Thyroid gland (tissue), 4 donors: ENCODE measurements at regions not wholly inside any gene's neighbourhood (a gene's known extent, or its start where the extent isn't known, plus 50 kb on each side); places are given as distances from the start of the nearest gene placed in this dataset.

Experiments
- DNase-seq, 2 donors: peaks; one replicate each; pipeline ENCODE4 v3.0.0-alpha.2; 2019
- H3K27ac ChIP-seq, 3 donors: fragments of 200-600 bp; sonication (generic); 1 replicate in 2 of 3; 2 replicates in 1 of 3; pipeline ENCODE4 v1.5.1; 2016 to 2019; ENCODE audit warnings: mild to moderate bottlenecking in 1 of 3, moderate library complexity in 1 of 3
- H3K27me3 ChIP-seq: fragments of 200-600 bp; sonication (generic); one replicate; pipeline ENCODE4 v1.5.1; 2019
- H3K36me3 ChIP-seq, 2 donors: fragments of 200-600 bp; sonication (generic); one replicate each; pipeline ENCODE4 v1.5.1; 2016 to 2019
- H3K4me1 ChIP-seq, 2 donors: fragments of 200-600 bp; sonication (generic); one replicate each; pipeline ENCODE4 v1.5.1; 2017 to 2019
- H3K4me3 ChIP-seq, 3 donors: fragments of 200-600 bp; sonication (generic); replicated peaks in 1 of 3; 1 replicate in 2 of 3; 2 replicates in 1 of 3; pipeline ENCODE4 v1.5.1; 2016; ENCODE audit warnings: mild to moderate bottlenecking in 1 of 3
- H3K9me3 ChIP-seq: fragments of 200-600 bp; sonication (generic); one replicate; pipeline ENCODE4 v1.5.1; 2017
- CTCF ChIP-seq, 6 experiments: fragments of 200-600 bp in 3 of 6; fragments of 450-650 bp in 3 of 6; sonication (generic) in 3 of 6; IDR thresholded peaks; one replicate each; pipeline ENCODE4 v1.5.1; 2016 to 2019; ENCODE audit warnings: antibody characterized with exemption in 6 of 6, mild to moderate bottlenecking in 2 of 6, inconsistent platforms in 1 of 6, moderate library complexity in 1 of 6
- POLR2A ChIP-seq, 2 donors: fragments of 450-650 bp; IDR thresholded peaks; one replicate each; pipeline ENCODE4 v1.6.1; 2017; ENCODE audit warnings: antibody characterized with exemption in 2 of 2, mild to moderate bottlenecking in 2 of 2, moderate library complexity in 1 of 2
- WGBS, 2 donors: methylation state at CpG; one replicate each; pipeline ENCODE4 v1.1.5; 2017; 5-methylcytosine and 5-hydroxymethylcytosine counted together
- intact Hi-C: fragments of 100-400 bp; cut with DNase I; formaldehyde crosslinking; loops from one replicate; pipeline ENCODE4 v1.15.1; 2023

GRCh38 chr18:41021089-41021488, 933.9 kb upstream of the PIK3C3 start:
- H3K36me3 ChIP-seq: no peaks in the 10 kb centered on the region
- intact Hi-C loops: no loop called here
- no peak overlapping the region for H3K27ac ChIP-seq
- no peaks in the 10 kb centered on the region for H3K4me1 ChIP-seq
- 78 to 82% methylated on average over 3 of the region's 3 CpGs for WGBS, 2 donors
- H3K9me3 ChIP-seq: no peaks in the 10 kb centered on the region
- TF ChIP-seq POLR2A (IDR thresholded peaks at IDR 0.05): no peak
- TF ChIP-seq CTCF (IDR thresholded peaks at IDR 0.05): no peak
- H3K4me3 ChIP-seq: no peak overlapping the region
- no peak for DNase-seq
- no peaks in the 10 kb centered on the region for H3K27me3 ChIP-seq

- intact Hi-C loops: no loop called here
- 97 to 98% methylated on average over 1 of the region's 1 CpG for WGBS, 2 donors
- TF ChIP-seq CTCF (IDR thresholded peaks at IDR 0.05): no peak
- no peak for TF ChIP-seq POLR2A (IDR thresholded peaks at IDR 0.05)
- H3K27me3 ChIP-seq: no peaks in the 10 kb centered on the region
- no peaks in the 10 kb centered on the region for H3K4me1 ChIP-seq
- no peaks in the 10 kb centered on the region for H3K36me3 ChIP-seq
- DNase-seq: no peak
- no peak overlapping the region for H3K4me3 ChIP-seq
- no peak overlapping the region for H3K27ac ChIP-seq
- no peaks in the 10 kb centered on the region for H3K9me3 ChIP-seq
These were observed 942.8 kb upstream of the PIK3C3 start for GRCh38 chr18:41012194-41012593.

GRCh38 chr18:41009926-41010325, 945.1 kb upstream of the PIK3C3 start:
- DNase-seq: no peak
- Histone ChIP-seq H3K4me1 (no peaks in the 10 kb centered on the region), H3K36me3 (no peaks in the 10 kb centered on the region), H3K27me3 (no peaks in the 10 kb centered on the region), H3K9me3 (no peaks in the 10 kb centered on the region), H3K4me3 (no peak overlapping the region), H3K27ac (no peak overlapping the region)
- no peak for TF ChIP-seq POLR2A (IDR thresholded peaks at IDR 0.05)
- no peak for TF ChIP-seq CTCF (IDR thresholded peaks at IDR 0.05)
- intact Hi-C loops: no loop called here
- WGBS, 2 donors: 81 to 82% methylated on average over 6 of the region's 6 CpGs

GRCh38 chr18:41004324-41004723, 950.7 kb upstream of the PIK3C3 start:
- no peaks in the 10 kb centered on the region for H3K36me3 ChIP-seq
- DNase-seq: no peak
- no peaks in the 10 kb centered on the region for H3K9me3 ChIP-seq
- intact Hi-C loops: no loop called here
- no peak overlapping the region for H3K4me3 ChIP-seq
- 62 to 63% methylated on average over 3 of the region's 3 CpGs for WGBS, 2 donors
- no peak overlapping the region for H3K27ac ChIP-seq
- TF ChIP-seq POLR2A (IDR thresholded peaks at IDR 0.05) (no peak), CTCF (IDR thresholded peaks at IDR 0.05) (no peak)
- H3K4me1 ChIP-seq: no peaks in the 10 kb centered on the region
- no peaks in the 10 kb centered on the region for H3K27me3 ChIP-seq

- Histone ChIP-seq H3K36me3 (no peaks in the 10 kb centered on the region), H3K9me3 (no peaks in the 10 kb centered on the region), H3K4me3 (no peak overlapping the region), H3K27ac (no peak overlapping the region), H3K27me3 (no peaks in the 10 kb centered on the region), H3K4me1 (no peaks in the 10 kb centered on the region)
- DNase-seq: no peak
- TF ChIP-seq POLR2A (IDR thresholded peaks at IDR 0.05) (no peak), CTCF (IDR thresholded peaks at IDR 0.05) (no peak)
- WGBS, 2 donors: 74 to 78% methylated on average over 1 of the region's 1 CpG
- intact Hi-C loops: no loop called here
These were observed 959.5 kb upstream of the PIK3C3 start for GRCh38 chr18:40995529-40995928.
